ENCODE measurements at regions not wholly inside any gene's neighbourhood (a gene's known extent, or its start where the extent isn't known, plus 50 kb on each side); places are given as distances from the start of the nearest gene placed in this dataset.
"Not testable (repeated sequence)": the region's sequence is repeated elsewhere in the genome, so short reads cannot be mapped to it uniquely, and the experiment has no call there.

GRCh38 chr3:25895031-25895430, 105.1 kb downstream of the OXSM start:
- no peak for DNase-seq (ENCODE audit: low read depth in 3 of 3, low spot score in 2 of 3)

GRCh38 chr3:25895443-25895842, 105.6 kb downstream of the OXSM start:
- no peak for DNase-seq (ENCODE audit: low read depth in 3 of 3, low spot score in 2 of 3)

GRCh38 chr3:25897019-25897418, 107.1 kb downstream of the OXSM start:
- no peak for DNase-seq (ENCODE audit: low read depth in 3 of 3, low spot score in 2 of 3)

GRCh38 chr3:25899352-25900101, 109.6 kb downstream of the OXSM start:
- DNase-seq (ENCODE audit: low read depth in 3 of 3, low spot score in 2 of 3) = no peak

GRCh38 chr3:25900161-25900560, 110.3 kb downstream of the OXSM start:
- DNase-seq (ENCODE audit: low read depth in 3 of 3, low spot score in 2 of 3) = no peak

GRCh38 chr3:25901796-25902195, 111.9 kb downstream of the OXSM start:
- no peak for DNase-seq (ENCODE audit: low read depth in 3 of 3, low spot score in 2 of 3)

- no peak for DNase-seq (ENCODE audit: low read depth in 3 of 3, low spot score in 2 of 3)
Measured at GRCh38 chr3:25902586-25902985, 112.7 kb downstream of the OXSM start.

GRCh38 chr3:25903371-25904129, 113.7 kb downstream of the OXSM start:
- no peak for DNase-seq (ENCODE audit: low read depth in 3 of 3, low spot score in 2 of 3)

- no peak for DNase-seq (ENCODE audit: low read depth in 3 of 3, low spot score in 2 of 3)
Measured at GRCh38 chr3:25904206-25904605, 114.3 kb downstream of the OXSM start.

- DNase-seq (ENCODE audit: low read depth in 3 of 3, low spot score in 2 of 3) = no peak
Measured at GRCh38 chr3:25906132-25906906, 116.4 kb downstream of the OXSM start.

GRCh38 chr3:25907081-25907480, 117.2 kb downstream of the OXSM start:
- no peak for DNase-seq (ENCODE audit: low read depth in 3 of 3, low spot score in 2 of 3)

- DNase-seq (ENCODE audit: low read depth in 3 of 3, low spot score in 2 of 3) = no peak
Measured at GRCh38 chr3:25910105-25910504, 120.2 kb downstream of the OXSM start.

GRCh38 chr3:25910997-25911396, 121.1 kb downstream of the OXSM start:
- no peak for DNase-seq (ENCODE audit: low read depth in 3 of 3, low spot score in 2 of 3)

- DNase-seq (ENCODE audit: low read depth in 3 of 3, low spot score in 2 of 3) = no peak
Measured at GRCh38 chr3:25911525-25912295, 121.8 kb downstream of the OXSM start.

GRCh38 chr3:25913179-25913578, 123.3 kb downstream of the OXSM start:
- DNase-seq (ENCODE audit: low read depth in 3 of 3, low spot score in 2 of 3) = no peak

- DNase-seq (ENCODE audit: low read depth in 3 of 3, low spot score in 2 of 3) = no peak
Measured at GRCh38 chr3:25915673-25916072, 125.8 kb downstream of the OXSM start.

GRCh38 chr3:25916321-25916720, 126.4 kb downstream of the OXSM start:
- DNase-seq (ENCODE audit: low read depth in 3 of 3, low spot score in 2 of 3) = no peak

GRCh38 chr3:25931967-25932366, 142.1 kb downstream of the OXSM start:
- not testable (repeated sequence) for DNase-seq (ENCODE audit: low read depth in 3 of 3, low spot score in 2 of 3)

- DNase-seq (ENCODE audit: low read depth in 3 of 3, low spot score in 2 of 3) = no peak
Measured at GRCh38 chr3:25938566-25939325, 148.9 kb downstream of the OXSM start.

GRCh38 chr3:25940935-25941334, 151.0 kb downstream of the OXSM start:
- DNase-seq (ENCODE audit: low read depth in 3 of 3, low spot score in 2 of 3) = no peak
